ENCODE measurements at regions not wholly inside any gene's neighbourhood (a gene's known extent, or its start where the extent isn't known, plus 50 kb on each side); places are given as distances from the start of the nearest gene placed in this dataset.

DNA sequence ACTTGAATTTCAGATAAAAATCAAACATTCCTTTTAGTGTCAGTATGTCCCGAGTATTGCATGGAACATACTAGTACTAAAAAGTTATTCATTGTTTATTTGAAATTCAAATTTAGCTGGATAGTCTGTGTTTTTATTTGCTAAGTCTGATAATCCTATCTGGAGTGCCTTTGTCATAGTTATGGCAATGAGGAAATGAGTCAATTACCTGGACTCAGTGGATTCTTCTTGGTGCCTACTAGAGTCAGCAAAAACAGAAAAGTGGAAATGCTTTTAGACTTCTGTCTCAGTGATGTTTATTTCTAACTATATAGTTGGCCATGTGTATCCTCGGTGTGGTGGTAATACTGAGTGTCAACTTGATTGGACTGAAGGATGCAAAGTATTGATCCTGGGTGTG is 121.3 kb upstream of the EEF1E1 start:
- DNase-seq, result no peak
- intact Hi-C loops (cut with micrococcal nuclease; ENCODE audit: unreplicated experiment), result no loop called here
- BruUV-seq (replicated peaks), result no TSS peak
- CTCF ChIA-PET, result no interaction called here
- no peak overlapping the region for H3K27ac Mint-ChIP-seq (ENCODE audit: unreplicated experiment)
- TF ChIP-seq, protein P1, sequence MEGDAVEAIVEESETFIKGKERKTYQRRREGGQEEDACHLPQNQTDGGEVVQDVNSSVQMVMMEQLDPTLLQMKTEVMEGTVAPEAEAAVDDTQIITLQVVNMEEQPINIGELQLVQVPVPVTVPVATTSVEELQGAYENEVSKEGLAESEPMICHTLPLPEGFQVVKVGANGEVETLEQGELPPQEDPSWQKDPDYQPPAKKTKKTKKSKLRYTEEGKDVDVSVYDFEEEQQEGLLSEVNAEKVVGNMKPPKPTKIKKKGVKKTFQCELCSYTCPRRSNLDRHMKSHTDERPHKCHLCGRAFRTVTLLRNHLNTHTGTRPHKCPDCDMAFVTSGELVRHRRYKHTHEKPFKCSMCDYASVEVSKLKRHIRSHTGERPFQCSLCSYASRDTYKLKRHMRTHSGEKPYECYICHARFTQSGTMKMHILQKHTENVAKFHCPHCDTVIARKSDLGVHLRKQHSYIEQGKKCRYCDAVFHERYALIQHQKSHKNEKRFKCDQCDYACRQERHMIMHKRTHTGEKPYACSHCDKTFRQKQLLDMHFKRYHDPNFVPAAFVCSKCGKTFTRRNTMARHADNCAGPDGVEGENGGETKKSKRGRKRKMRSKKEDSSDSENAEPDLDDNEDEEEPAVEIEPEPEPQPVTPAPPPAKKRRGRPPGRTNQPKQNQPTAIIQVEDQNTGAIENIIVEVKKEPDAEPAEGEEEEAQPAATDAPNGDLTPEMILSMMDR (IDR thresholded peaks at IDR 0.05; ENCODE audit: unreplicated experiment), result no peak
- H3K36me3 Mint-ChIP-seq (ENCODE audit: insufficient read depth, unreplicated experiment), result no peaks in the 10 kb centered on the region
- H3K4me3 Mint-ChIP-seq (ENCODE audit: low read depth, unreplicated experiment), result no peak overlapping the region
- H3K4me1 Mint-ChIP-seq (ENCODE audit: low read depth, unreplicated experiment), result peaks cover 10% of the 10 kb centered on the region
- no peaks in the 10 kb centered on the region for H3K27me3 Mint-ChIP-seq (ENCODE audit: unreplicated experiment)
- H3K9me3 Mint-ChIP-seq (ENCODE audit: low read depth, unreplicated experiment), result no peaks in the 10 kb centered on the region

DNA sequence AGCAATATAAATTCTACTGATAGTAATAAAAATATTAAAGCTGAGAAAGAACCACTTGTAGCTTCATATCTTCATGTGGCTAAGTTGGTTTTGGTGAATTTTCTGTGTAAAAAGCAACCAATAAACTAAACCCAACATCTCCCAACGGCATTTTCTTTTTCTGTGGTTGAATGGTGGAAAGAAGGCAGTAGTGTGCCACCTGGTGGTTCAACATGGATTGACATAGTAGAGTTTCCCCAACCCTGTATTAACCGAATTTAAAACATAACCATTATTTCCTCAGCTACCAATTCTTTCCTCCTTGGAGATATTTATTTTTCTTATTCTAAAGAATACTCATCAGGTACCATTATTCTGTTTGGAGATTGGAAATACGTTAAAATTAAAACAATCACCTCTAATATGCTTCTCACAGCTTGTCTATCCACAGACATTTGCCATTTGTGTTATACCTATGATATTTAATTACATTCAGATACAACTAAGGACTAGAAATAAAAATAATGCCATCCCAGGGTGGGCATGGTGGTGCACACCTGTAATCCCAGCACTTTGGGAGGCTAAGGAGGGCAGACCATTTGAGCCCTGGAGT is 117.1 kb upstream of the EEF1E1 start:
- intact Hi-C loops (cut with micrococcal nuclease; ENCODE audit: unreplicated experiment), result loop anchor here (1.0 to 5.0 kb wide), 2 partner anchors 88 to 497 kb away; no protein-coding TSS in a partner anchor
- Mint-ChIP-seq H3K4me1 (ENCODE audit: low read depth, unreplicated experiment) (peaks cover 7% of the 10 kb centered on the region), H3K27me3 (ENCODE audit: unreplicated experiment) (no peaks in the 10 kb centered on the region), H3K4me3 (ENCODE audit: low read depth, unreplicated experiment) (no peak overlapping the region), H3K27ac (ENCODE audit: unreplicated experiment) (no peak overlapping the region), H3K36me3 (ENCODE audit: insufficient read depth, unreplicated experiment) (no peaks in the 10 kb centered on the region), H3K9me3 (ENCODE audit: low read depth, unreplicated experiment) (no peaks in the 10 kb centered on the region)
- CTCF ChIA-PET, result interaction anchor here (0.9 to 3.0 kb wide), 3 partner anchors 9 to 88 kb away, joined by 3 to 53 read pairs (median 5); no protein-coding TSS in a partner anchor
- no TSS peak for BruUV-seq (replicated peaks)
- TF ChIP-seq, protein P1 (IDR thresholded peaks at IDR 0.05; ENCODE audit: unreplicated experiment), result peak; percentile 39
- peak; percentile 46 for DNase-seq

DNA sequence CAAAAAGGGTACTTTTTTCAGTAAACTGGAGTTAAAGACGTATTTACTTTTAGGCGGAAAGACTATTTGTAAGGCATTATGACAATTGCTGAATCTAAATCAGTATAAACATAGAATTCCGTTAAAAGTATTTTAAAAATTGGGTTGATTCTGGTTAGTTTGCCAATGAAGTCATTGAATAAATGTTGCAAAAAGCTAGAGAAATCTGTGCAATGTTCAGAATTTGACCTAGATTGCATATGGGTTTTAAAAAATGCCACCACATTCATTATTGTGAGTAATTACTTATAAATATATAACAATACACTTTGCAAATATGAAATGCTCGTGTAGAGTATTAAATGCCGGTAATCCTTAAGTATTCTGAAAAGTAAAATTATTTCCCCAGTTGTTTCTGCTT is 116.5 kb upstream of the EEF1E1 start:
- CTCF ChIA-PET, result interaction anchor here (0.9 to 3.0 kb wide), 3 partner anchors 9 to 87 kb away, joined by 3 to 53 read pairs (median 5); no protein-coding TSS in a partner anchor
- H3K4me1 Mint-ChIP-seq (ENCODE audit: low read depth, unreplicated experiment), result peaks cover under 1% of the 10 kb centered on the region
- TF ChIP-seq, protein P1 (IDR thresholded peaks at IDR 0.05; ENCODE audit: unreplicated experiment), result no peak
- no TSS peak for BruUV-seq (replicated peaks)
- no peaks in the 10 kb centered on the region for H3K9me3 Mint-ChIP-seq (ENCODE audit: low read depth, unreplicated experiment)
- H3K27me3 Mint-ChIP-seq (ENCODE audit: unreplicated experiment), result no peaks in the 10 kb centered on the region
- H3K27ac Mint-ChIP-seq (ENCODE audit: unreplicated experiment), result no peak overlapping the region
- no peak for DNase-seq
- H3K4me3 Mint-ChIP-seq (ENCODE audit: low read depth, unreplicated experiment), result no peak overlapping the region
- no peaks in the 10 kb centered on the region for H3K36me3 Mint-ChIP-seq (ENCODE audit: insufficient read depth, unreplicated experiment)
- intact Hi-C loops (cut with micrococcal nuclease; ENCODE audit: unreplicated experiment), result loop anchor here (1.0 to 5.0 kb wide), 2 partner anchors 88 to 497 kb away; no protein-coding TSS in a partner anchor

DNA sequence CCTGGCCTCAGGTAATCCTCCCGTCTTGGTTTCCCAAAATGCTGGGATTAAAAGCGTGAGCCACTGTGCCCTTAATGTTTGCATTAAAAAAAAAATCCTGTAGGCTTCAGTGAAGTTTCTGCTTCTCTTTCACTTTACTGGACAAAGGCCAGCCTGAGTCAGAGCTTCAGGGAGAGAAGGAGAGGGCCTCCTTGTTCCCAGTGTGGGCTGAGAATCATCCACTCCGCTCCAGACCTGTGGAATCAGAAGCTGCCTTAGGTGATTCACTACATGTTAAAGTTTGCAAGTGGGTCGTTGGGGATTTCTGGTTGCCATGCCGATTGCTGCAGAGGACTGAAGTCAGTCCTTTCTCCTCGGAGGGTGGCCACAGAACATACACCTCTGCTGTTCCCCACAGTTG is 113.3 kb upstream of the EEF1E1 start:
- BruUV-seq (replicated peaks), result no TSS peak
- Mint-ChIP-seq H3K9me3 (ENCODE audit: low read depth, unreplicated experiment) (no peaks in the 10 kb centered on the region), H3K36me3 (ENCODE audit: insufficient read depth, unreplicated experiment) (no peaks in the 10 kb centered on the region), H3K4me3 (ENCODE audit: low read depth, unreplicated experiment) (no peak overlapping the region), H3K27ac (ENCODE audit: unreplicated experiment) (no peak overlapping the region), H3K27me3 (ENCODE audit: unreplicated experiment) (no peaks in the 10 kb centered on the region), H3K4me1 (ENCODE audit: low read depth, unreplicated experiment) (no peaks in the 10 kb centered on the region)
- TF ChIP-seq, protein P1 (IDR thresholded peaks at IDR 0.05; ENCODE audit: unreplicated experiment), result no peak
- intact Hi-C loops (cut with micrococcal nuclease; ENCODE audit: unreplicated experiment), result loop anchor here (5.0 kb wide), 1 partner anchor 493 kb away; no protein-coding TSS in a partner anchor
- DNase-seq, result no peak
- CTCF ChIA-PET, result no interaction called here

All from Calu3 (cell line).